Endodermal cell (in vitro differentiated cells): ENCODE measurements at regions not wholly inside any gene's neighbourhood (a gene's known extent, or its start where the extent isn't known, plus 50 kb on each side); places are given as distances from the start of the nearest gene placed in this dataset.

Experiments used
- DNase-seq: peaks from one replicate; pipeline ENCODE4 v3.0.0-alpha.2; 2017
- H3K27ac ChIP-seq: 2 replicates; pipeline ENCODE4 v1.5.1; 2013; ENCODE audit warnings: mild to moderate bottlenecking, low read depth, low read length, moderate library complexity
- H3K27me3 ChIP-seq: 2 replicates; pipeline ENCODE4 v1.6.1; 2013; ENCODE audit warnings: mild to moderate bottlenecking, low read length, moderate library complexity; ENCODE audit not compliant: insufficient read depth, control insufficient read depth, poor library complexity, severe bottlenecking
- H3K36me3 ChIP-seq: 2 replicates; pipeline ENCODE4 v1.7.0; 2013; ENCODE audit warnings: mild to moderate bottlenecking, low read length, moderate library complexity; ENCODE audit not compliant: control insufficient read depth, insufficient read depth
- H3K4me1 ChIP-seq: one replicate; pipeline ENCODE4 v1.7.0; 2013; ENCODE audit warnings: low read length; ENCODE audit not compliant: control insufficient read depth, insufficient read depth
- H3K4me3 ChIP-seq: 2 replicates; pipeline ENCODE4 v1.5.1; 2013; ENCODE audit warnings: mild to moderate bottlenecking, low read length, moderate library complexity
- H3K9ac ChIP-seq: 2 replicates; pipeline ENCODE4 v1.6.1; 2013; ENCODE audit warnings: mild to moderate bottlenecking, low read length, moderate library complexity; ENCODE audit not compliant: poor library complexity, severe bottlenecking; ENCODE audit errors: extremely low read depth
- H3K9me3 ChIP-seq: 2 replicates; pipeline ENCODE4 v1.6.1; 2013; ENCODE audit warnings: mild to moderate bottlenecking, low read length, moderate library complexity; ENCODE audit not compliant: control insufficient read depth
- H3K27ac Mint-ChIP-seq: 2 replicates; pipeline ENCODE4 v1.8.0; 2020; ENCODE audit warnings: mixed read lengths
- H3K27me3 Mint-ChIP-seq: 2 replicates; pipeline ENCODE4 v1.8.0; 2021; ENCODE audit warnings: mild to moderate bottlenecking, mixed read lengths; ENCODE audit not compliant: insufficient read depth
- H3K36me3 Mint-ChIP-seq: 2 replicates; pipeline ENCODE4 v1.8.0; 2020; ENCODE audit warnings: low read depth, mixed read lengths
- H3K4me1 Mint-ChIP-seq: 2 replicates; pipeline ENCODE4 v1.8.0; 2020; ENCODE audit warnings: mixed read lengths
- H3K4me3 Mint-ChIP-seq: 2 replicates; pipeline ENCODE4 v1.8.0; 2020; ENCODE audit warnings: mild to moderate bottlenecking, moderate library complexity, mixed read lengths
- H3K9me3 Mint-ChIP-seq: 2 replicates; pipeline ENCODE4 v1.8.0; 2020; ENCODE audit warnings: mild to moderate bottlenecking, mixed read lengths
- CTCF ChIP-seq: fragments of 200-600 bp; sonication (generic); conservative IDR thresholded peaks from 2 replicates; pipeline ENCODE4 v1.5.0; 2021; ENCODE audit warnings: antibody characterized with exemption, mild to moderate bottlenecking
- WGBS, 2 experiments: methylation state at CpG; one replicate each; pipeline versions ENCODE4 v1.1.5 to v1.1.7; 2013; ENCODE audit warnings: missing lambda C conversion rate in 2 of 2, mixed read lengths in 1 of 2; ENCODE audit not compliant: insufficient coverage in 1 of 2, insufficient read length in 1 of 2; 5-methylcytosine and 5-hydroxymethylcytosine counted together

GRCh38 chr4:133440404-133440803 is 291.3 kb downstream of the PCDH10 start:
- no peak overlapping the region for H3K4me3 Mint-ChIP-seq
- H3K27ac ChIP-seq = no peak overlapping the region
- peak overlapping the region; percentile 2 for H3K27ac Mint-ChIP-seq
- H3K4me1 ChIP-seq = no peaks in the 10 kb centered on the region
- peaks cover 4% of the 10 kb centered on the region for H3K36me3 ChIP-seq
- H3K9me3 ChIP-seq = no peaks in the 10 kb centered on the region
- no peak for DNase-seq
- no peaks in the 10 kb centered on the region for H3K27me3 Mint-ChIP-seq
- H3K9me3 Mint-ChIP-seq = no peaks in the 10 kb centered on the region
- peaks cover 10% of the 10 kb centered on the region for H3K4me1 Mint-ChIP-seq
- no peak overlapping the region for H3K4me3 ChIP-seq
- no peak for TF ChIP-seq CTCF
- H3K27me3 ChIP-seq = no peaks in the 10 kb centered on the region
- no peak overlapping the region for H3K9ac ChIP-seq
- H3K36me3 Mint-ChIP-seq = peaks cover 5% of the 10 kb centered on the region

GRCh38 chr4:133439830-133440229 is 290.7 kb downstream of the PCDH10 start:
- 93 to 100% methylated on average over 1 to 2 of the region's 2 CpGs for WGBS, 2 experiments
- Histone ChIP-seq H3K27me3 (no peaks in the 10 kb centered on the region), H3K4me3 (no peak overlapping the region), H3K4me1 (no peaks in the 10 kb centered on the region), H3K9me3 (no peaks in the 10 kb centered on the region), H3K36me3 (peaks cover 4% of the 10 kb centered on the region), H3K27ac (no peak overlapping the region), H3K9ac (no peak overlapping the region)
- H3K27me3 Mint-ChIP-seq = no peaks in the 10 kb centered on the region
- no peak for TF ChIP-seq CTCF
- H3K9me3 Mint-ChIP-seq = no peaks in the 10 kb centered on the region
- H3K36me3 Mint-ChIP-seq = peaks cover 6% of the 10 kb centered on the region
- DNase-seq = no peak
- H3K4me1 Mint-ChIP-seq = peaks cover 13% of the 10 kb centered on the region
- H3K4me3 Mint-ChIP-seq = no peak overlapping the region
- no peak overlapping the region for H3K27ac Mint-ChIP-seq

DNA sequence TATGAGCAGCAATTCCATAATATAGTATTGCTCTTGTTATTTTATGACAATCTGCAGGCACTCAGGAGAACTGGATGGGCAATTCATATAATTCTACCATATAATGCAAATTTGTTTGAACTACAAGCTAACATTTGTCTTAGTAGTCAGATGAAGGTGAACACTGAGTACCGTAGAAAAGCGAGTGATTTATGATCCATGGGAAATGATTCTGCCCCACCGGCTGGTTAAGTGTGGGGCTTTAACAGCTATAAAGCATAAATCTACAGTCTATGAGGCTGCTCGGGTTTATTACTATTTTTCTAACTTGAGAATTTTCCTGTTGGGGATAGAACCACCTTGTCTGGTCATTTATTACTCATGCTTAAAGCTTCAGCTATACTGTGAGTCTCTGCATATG is 275.5 kb downstream of the PCDH10 start:
- H3K9me3 ChIP-seq = no peaks in the 10 kb centered on the region
- no peak for DNase-seq
- 93 to 100% methylated on average over 3 to 4 of the region's 4 CpGs for WGBS, 2 experiments
- no peaks in the 10 kb centered on the region for H3K9me3 Mint-ChIP-seq
- H3K27me3 Mint-ChIP-seq = no peaks in the 10 kb centered on the region
- no peak overlapping the region for H3K9ac ChIP-seq
- H3K4me1 ChIP-seq = no peaks in the 10 kb centered on the region
- TF ChIP-seq CTCF = no peak
- H3K36me3 ChIP-seq = no peaks in the 10 kb centered on the region
- no peak overlapping the region for H3K4me3 Mint-ChIP-seq
- peaks cover 2% of the 10 kb centered on the region for H3K36me3 Mint-ChIP-seq
- no peak overlapping the region for H3K27ac Mint-ChIP-seq
- no peaks in the 10 kb centered on the region for H3K27me3 ChIP-seq
- H3K4me3 ChIP-seq = no peak overlapping the region
- no peak overlapping the region for H3K27ac ChIP-seq
- no peaks in the 10 kb centered on the region for H3K4me1 Mint-ChIP-seq
